Mesenchymal stem cell (in vitro differentiated cells and primary cell): ENCODE measurements at regions not wholly inside any gene's neighbourhood (a gene's known extent, or its start where the extent isn't known, plus 50 kb on each side); places are given as distances from the start of the nearest gene placed in this dataset.

Experiments
- DNase-seq: peaks from one replicate; pipeline ENCODE4 v3.0.0-alpha.2; 2013
- H2AFZ ChIP-seq: one replicate; pipeline ENCODE4 v1.6.1; 2013; ENCODE audit warnings: low read depth, mild to moderate bottlenecking, control low read depth, inconsistent platforms, low read length, moderate library complexity
- H2AK5ac ChIP-seq: 2 replicates; pipeline ENCODE4 v1.6.1; 2013; ENCODE audit warnings: low read length, moderate library complexity, mild to moderate bottlenecking, inconsistent platforms; ENCODE audit not compliant: severe bottlenecking
- H2BK120ac ChIP-seq: one replicate; pipeline ENCODE4 v1.6.1; 2013; ENCODE audit warnings: low read depth, mild to moderate bottlenecking, inconsistent platforms, low read length, moderate library complexity
- H2BK12ac ChIP-seq, 2 experiments: one replicate each; pipeline ENCODE4 v1.6.1; 2013; ENCODE audit warnings: inconsistent platforms in 2 of 2, low read length in 2 of 2, mild to moderate bottlenecking in 2 of 2, moderate library complexity in 2 of 2, control low read depth in 1 of 2
- H2BK15ac ChIP-seq: one replicate; pipeline ENCODE4 v1.6.1; 2013; ENCODE audit warnings: mild to moderate bottlenecking, low read depth, inconsistent platforms; ENCODE audit not compliant: poor library complexity, severe bottlenecking
- H2BK5ac ChIP-seq: 2 replicates; pipeline ENCODE4 v1.6.1; 2013; ENCODE audit warnings: low read depth, mild to moderate bottlenecking, low read length, control low read depth, inconsistent platforms; ENCODE audit not compliant: poor library complexity, severe bottlenecking
- H3K14ac ChIP-seq, 2 experiments: one replicate each; pipeline ENCODE4 v1.6.1; 2013; ENCODE audit warnings: inconsistent platforms in 2 of 2, low read length in 2 of 2, control low read depth in 1 of 2, mild to moderate bottlenecking in 1 of 2, moderate library complexity in 1 of 2
- H3K18ac ChIP-seq, 2 experiments: one replicate each; pipeline ENCODE4 v1.6.1; 2013; ENCODE audit warnings: inconsistent platforms in 2 of 2, low read length in 2 of 2, control low read depth in 1 of 2, low read depth in 1 of 2, mild to moderate bottlenecking in 1 of 2
- H3K23ac ChIP-seq, 2 experiments: one replicate each; pipeline ENCODE4 v1.6.1; 2013; ENCODE audit warnings: inconsistent platforms in 2 of 2, low read length in 2 of 2, mild to moderate bottlenecking in 2 of 2, moderate library complexity in 2 of 2, control low read depth in 1 of 2
- H3K27ac ChIP-seq: 2 replicates; pipeline ENCODE4 v1.5.1; 2013; ENCODE audit warnings: mild to moderate bottlenecking, moderate library complexity, low read length, control low read depth, inconsistent platforms; ENCODE audit not compliant: poor library complexity, severe bottlenecking
- H3K27me3 ChIP-seq, 2 experiments: 2 replicates each; pipeline versions ENCODE4 v1.6.1 to v1.7.0; 2013; ENCODE audit warnings: low read length in 2 of 2, mild to moderate bottlenecking in 2 of 2, moderate library complexity in 2 of 2, control low read depth in 1 of 2, inconsistent platforms in 1 of 2; ENCODE audit not compliant: control insufficient read depth in 1 of 2, insufficient read depth in 1 of 2
- H3K36me3 ChIP-seq, 2 experiments: 2 replicates each; pipeline versions ENCODE4 v1.6.1 to v1.7.0; 2013; ENCODE audit warnings: low read length in 2 of 2, control low read depth in 1 of 2, inconsistent platforms in 1 of 2, low read depth in 1 of 2, mild to moderate bottlenecking in 1 of 2; ENCODE audit not compliant: insufficient read depth in 2 of 2, control insufficient read depth in 1 of 2
- H3K4ac ChIP-seq, 2 experiments: one replicate each; pipeline ENCODE4 v1.6.1; 2013; ENCODE audit warnings: inconsistent platforms in 2 of 2, low read length in 2 of 2, mild to moderate bottlenecking in 2 of 2, moderate library complexity in 2 of 2, control low read depth in 1 of 2, low read depth in 1 of 2
- H3K4me1 ChIP-seq: 2 replicates; pipeline ENCODE4 v1.6.1; 2013; ENCODE audit warnings: low read depth, low read length, control low read depth; ENCODE audit not compliant: control insufficient read depth, insufficient read depth
- H3K4me2 ChIP-seq: 2 replicates; pipeline ENCODE4 v1.6.1; 2013; ENCODE audit warnings: low read length, mild to moderate bottlenecking, inconsistent platforms; ENCODE audit not compliant: poor library complexity, severe bottlenecking
- H3K4me3 ChIP-seq, 2 experiments: 2 replicates each; pipeline versions ENCODE4 v1.5.1 to v1.7.0; 2013; ENCODE audit warnings: low read length in 2 of 2, mild to moderate bottlenecking in 2 of 2, control low read depth in 1 of 2, low read depth in 1 of 2; ENCODE audit not compliant: insufficient read depth in 1 of 2
- H3K79me1 ChIP-seq: replicated peaks from 2 replicates; pipeline ENCODE4 v1.6.1; 2013; ENCODE audit warnings: mild to moderate bottlenecking, control low read depth, low read length, inconsistent platforms; ENCODE audit not compliant: poor library complexity, severe bottlenecking
- H3K9ac ChIP-seq: 2 replicates; pipeline ENCODE4 v1.7.0; 2013; ENCODE audit warnings: mild to moderate bottlenecking, low read length, moderate library complexity
- H3K9me3 ChIP-seq: 2 replicates; pipeline ENCODE4 v1.7.0; 2013; ENCODE audit warnings: mild to moderate bottlenecking, low read length; ENCODE audit not compliant: control insufficient read depth
- H4K8ac ChIP-seq: one replicate; pipeline ENCODE4 v1.6.1; 2013; ENCODE audit warnings: inconsistent platforms, mild to moderate bottlenecking, low read length, moderate library complexity
- H4K91ac ChIP-seq: one replicate; pipeline ENCODE4 v1.6.1; 2013; ENCODE audit warnings: mild to moderate bottlenecking, low read length, inconsistent platforms
- WGBS: methylation state at CpG from one replicate; pipeline ENCODE4 v1.1.7; 2013; ENCODE audit warnings: mixed read lengths; 5-methylcytosine and 5-hydroxymethylcytosine counted together

GRCh38 chr1:58006421-58007046, 540.0 kb downstream of the OMA1 start:
- no peak overlapping the region for H2BK12ac ChIP-seq
- no peak overlapping the region for H2BK15ac ChIP-seq
- H2BK5ac ChIP-seq, result no peak overlapping the region
- no peak overlapping the region for H2AK5ac ChIP-seq
- no peak overlapping the region for H3K27ac ChIP-seq
- no peak overlapping the region for H3K9ac ChIP-seq
- H3K4ac ChIP-seq, result no peak overlapping the region
- no peak overlapping the region for H3K23ac ChIP-seq
- no peaks in the 10 kb centered on the region for H3K27me3 ChIP-seq
- no peak for DNase-seq
- no peaks in the 10 kb centered on the region for H3K36me3 ChIP-seq
- no peak overlapping the region for H3K14ac ChIP-seq
- H3K18ac ChIP-seq, result no peak overlapping the region
- no peak overlapping the region for H2BK120ac ChIP-seq
- no peaks in the 10 kb centered on the region for H3K9me3 ChIP-seq
- no peak overlapping the region for H2AFZ ChIP-seq
- H3K4me2 ChIP-seq, result no peak overlapping the region
- H3K4me3 ChIP-seq, result no peak overlapping the region
- H3K4me1 ChIP-seq, result no peaks in the 10 kb centered on the region
- H3K79me1 ChIP-seq, result no peaks in the 10 kb centered on the region
- 63% methylated on average over 2 of the region's 4 CpGs for WGBS
- no peak overlapping the region for H4K8ac ChIP-seq
- no peak overlapping the region for H4K91ac ChIP-seq

- H3K79me1 ChIP-seq, result no peaks in the 10 kb centered on the region
Measured at GRCh38 chr1:58005212-58005611, 541.3 kb downstream of the OMA1 start.

GRCh38 chr1:58003988-58004387, 542.5 kb downstream of the OMA1 start:
- Histone ChIP-seq H2AFZ (no peak overlapping the region), H3K4me1 (no peaks in the 10 kb centered on the region), H3K23ac (no peak overlapping the region), H3K14ac (no peak overlapping the region), H3K27me3 (no peaks in the 10 kb centered on the region), H2BK120ac (no peak overlapping the region), H4K91ac (no peak overlapping the region), H3K9ac (no peak overlapping the region), H3K36me3 (no peaks in the 10 kb centered on the region), H4K8ac (no peak overlapping the region), H2BK15ac (no peak overlapping the region), H3K79me1 (no peaks in the 10 kb centered on the region), H2AK5ac (no peak overlapping the region), H3K18ac (no peak overlapping the region), H2BK5ac (no peak overlapping the region), H3K4me2 (no peak overlapping the region), H3K4ac (no peak overlapping the region), H2BK12ac (no peak overlapping the region), H3K27ac (no peak overlapping the region), H3K4me3 (no peak overlapping the region), H3K9me3 (no peaks in the 10 kb centered on the region)
- no peak for DNase-seq
- WGBS, result 56% methylated on average over 3 of the region's 3 CpGs

More at GRCh38 chr1:58005212-58005611, 541.3 kb downstream of the OMA1 start:
- Histone ChIP-seq H3K27ac (no peak overlapping the region), H3K4me1 (no peaks in the 10 kb centered on the region), H3K4me3 (no peak overlapping the region), H3K9me3 (no peaks in the 10 kb centered on the region), H2BK5ac (no peak overlapping the region), H2AFZ (no peak overlapping the region), H3K4ac (no peak overlapping the region), H2BK12ac (no peak overlapping the region), H3K14ac (no peak overlapping the region), H2BK120ac (no peak overlapping the region), H3K36me3 (no peaks in the 10 kb centered on the region), H3K27me3 (no peaks in the 10 kb centered on the region), H4K91ac (no peak overlapping the region), H3K9ac (no peak overlapping the region), H3K18ac (no peak overlapping the region), H3K23ac (no peak overlapping the region), H2AK5ac (no peak overlapping the region), H4K8ac (no peak overlapping the region), H2BK15ac (no peak overlapping the region), H3K4me2 (no peak overlapping the region)
- WGBS, result 0% methylated on average over 1 of the region's 2 CpGs
- no peak for DNase-seq

GRCh38 chr1:58003059-58003458, 543.5 kb downstream of the OMA1 start:
- no peak overlapping the region for H3K4me3 ChIP-seq
- H3K79me1 ChIP-seq, result no peaks in the 10 kb centered on the region
- H3K27ac ChIP-seq, result no peak overlapping the region
- H3K9me3 ChIP-seq, result no peaks in the 10 kb centered on the region
- no peak overlapping the region for H3K14ac ChIP-seq
- no peak overlapping the region for H2BK5ac ChIP-seq
- no peak overlapping the region for H2AK5ac ChIP-seq
- H3K4me1 ChIP-seq, result no peaks in the 10 kb centered on the region
- H4K8ac ChIP-seq, result no peak overlapping the region
- no peak overlapping the region for H2BK15ac ChIP-seq
- no peak overlapping the region for H3K18ac ChIP-seq
- no peak overlapping the region for H2BK120ac ChIP-seq
- no peak overlapping the region for H2BK12ac ChIP-seq
- 38% methylated on average over 3 of the region's 3 CpGs for WGBS
- H2AFZ ChIP-seq, result no peak overlapping the region
- no peak for DNase-seq
- H3K9ac ChIP-seq, result no peak overlapping the region
- H3K23ac ChIP-seq, result no peak overlapping the region
- no peaks in the 10 kb centered on the region for H3K36me3 ChIP-seq
- H3K4ac ChIP-seq, result no peak overlapping the region
- no peak overlapping the region for H4K91ac ChIP-seq
- H3K4me2 ChIP-seq, result no peak overlapping the region
- H3K27me3 ChIP-seq, result no peaks in the 10 kb centered on the region
